Progenitor cell of endocrine pancreas (in vitro differentiated cells): ENCODE measurements at regions not wholly inside any gene's neighbourhood (a gene's known extent, or its start where the extent isn't known, plus 50 kb on each side); places are given as distances from the start of the nearest gene placed in this dataset.

Source experiments
- DNase-seq: peaks from one replicate; pipeline ENCODE4 v3.0.0; 2021; ENCODE audit warnings: low spot score; ENCODE audit not compliant: unreplicated experiment
- H3K27ac Mint-ChIP-seq: 2 replicates; pipeline ENCODE4 v1.8.0; 2021; ENCODE audit warnings: mild to moderate bottlenecking, moderate library complexity, mixed read lengths
- H3K27me3 Mint-ChIP-seq: 2 replicates; pipeline ENCODE4 v1.8.0; 2021; ENCODE audit warnings: mixed read lengths
- H3K36me3 Mint-ChIP-seq: 2 replicates; pipeline ENCODE4 v1.8.0; 2022; ENCODE audit warnings: mixed read lengths; ENCODE audit not compliant: insufficient read depth
- H3K4me1 Mint-ChIP-seq: 2 replicates; pipeline ENCODE4 v1.8.0; 2021; ENCODE audit warnings: low read depth, mixed read lengths
- H3K4me3 Mint-ChIP-seq: 2 replicates; pipeline ENCODE4 v1.8.0; 2021; ENCODE audit warnings: low read depth, mild to moderate bottlenecking, moderate library complexity, mixed read lengths
- H3K9me3 Mint-ChIP-seq: 2 replicates; pipeline ENCODE4 v1.8.0; 2021; ENCODE audit warnings: low read depth, mixed read lengths
- CTCF ChIP-seq: fragments of 200-600 bp; sonication (generic); IDR thresholded peaks from one replicate; pipeline ENCODE4 v1.5.0; 2021; ENCODE audit warnings: antibody characterized with exemption, mild to moderate bottlenecking; ENCODE audit not compliant: unreplicated experiment

DNA sequence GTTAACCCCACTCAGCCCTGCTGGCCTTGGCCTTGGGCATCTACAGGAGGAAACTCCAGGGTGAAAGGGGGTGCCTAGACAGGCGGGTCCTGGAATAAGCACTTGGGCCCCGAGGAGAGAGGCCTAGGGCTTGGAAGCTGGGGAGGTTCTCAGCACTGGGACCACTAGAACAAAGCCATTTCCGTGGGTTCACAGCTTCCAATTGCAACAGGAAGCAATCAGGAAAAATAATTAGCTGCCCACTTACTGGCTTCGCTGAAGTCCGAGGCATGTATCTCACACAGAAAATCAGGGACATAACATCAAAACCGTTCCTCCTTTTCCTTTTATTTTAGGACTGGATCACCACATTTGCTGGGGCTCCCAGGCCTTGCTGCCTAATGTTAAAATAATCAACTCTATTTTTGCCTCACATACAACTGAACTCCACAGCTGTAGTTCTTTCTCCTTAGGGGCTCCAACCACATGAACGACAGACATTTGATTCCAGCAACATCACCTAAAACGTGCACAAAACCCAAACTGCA is 161.1 kb upstream of the GRK3 start:
- no peak for DNase-seq
- TF ChIP-seq CTCF: no peak
- Mint-ChIP-seq H3K36me3 (no peaks in the 10 kb centered on the region), H3K27me3 (peaks cover 3% of the 10 kb centered on the region), H3K4me3 (peak overlapping the region; percentile 80), H3K4me1 (peaks cover 17% of the 10 kb centered on the region), H3K9me3 (no peaks in the 10 kb centered on the region), H3K27ac (peak overlapping the region; percentile 91)

DNA sequence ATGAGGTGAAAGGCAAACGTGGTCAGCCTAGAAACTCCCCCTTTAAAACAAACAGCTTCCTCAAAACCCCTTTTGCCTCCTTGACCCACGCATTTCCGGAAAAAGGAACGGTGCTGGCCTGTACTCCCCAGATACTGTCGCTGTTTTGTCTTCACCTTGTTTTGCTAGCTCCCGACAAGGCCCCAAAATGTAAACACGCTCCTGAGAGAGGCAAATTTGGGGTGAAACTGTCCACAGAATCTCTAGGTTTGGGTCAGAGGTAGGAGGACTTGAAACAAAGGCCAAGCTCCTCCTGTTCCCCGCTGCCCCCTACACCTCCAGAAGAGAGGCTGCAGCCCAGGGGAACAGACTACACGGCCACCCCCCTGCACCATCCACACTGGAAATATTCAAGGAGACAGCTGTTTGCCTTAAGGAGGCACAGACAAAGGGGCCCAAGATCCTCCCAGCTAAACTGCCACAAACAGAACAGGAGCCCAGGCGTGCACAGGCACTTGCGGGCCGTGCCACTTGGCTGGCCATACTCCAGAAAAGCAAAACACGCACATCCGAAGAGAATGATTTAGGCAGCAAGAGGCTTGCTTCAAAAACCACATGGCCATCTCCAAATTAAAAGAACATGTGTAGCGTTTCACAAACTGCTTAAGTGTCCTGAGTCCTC is 160.5 kb upstream of the GRK3 start:
- Mint-ChIP-seq H3K4me1 (peaks cover 17% of the 10 kb centered on the region), H3K27ac (peak overlapping the region; percentile 91), H3K36me3 (no peaks in the 10 kb centered on the region), H3K4me3 (peak overlapping the region; percentile 80), H3K27me3 (peaks cover 3% of the 10 kb centered on the region), H3K9me3 (no peaks in the 10 kb centered on the region)
- TF ChIP-seq CTCF: no peak
- no peak for DNase-seq

DNA sequence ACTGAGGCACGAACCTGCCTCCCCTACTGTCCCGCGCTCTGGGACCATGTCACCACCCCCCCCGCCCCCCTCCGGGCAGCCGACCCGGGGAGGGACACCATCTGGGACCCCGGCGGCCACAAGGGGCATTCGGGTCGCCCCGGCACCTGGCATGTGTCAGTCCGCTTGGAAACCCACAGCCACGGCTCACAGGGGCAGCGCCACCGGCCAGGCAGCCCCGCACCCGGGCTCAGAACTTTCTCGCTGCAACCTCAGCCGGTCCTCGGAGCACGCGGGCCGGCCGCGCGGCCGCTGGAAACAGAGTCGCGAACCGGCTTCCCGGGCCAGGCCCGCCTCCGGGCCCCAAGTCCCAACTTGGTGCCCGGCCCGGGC is 159.9 kb upstream of the GRK3 start:
- Mint-ChIP-seq H3K27me3 (peaks cover 3% of the 10 kb centered on the region), H3K4me3 (peak overlapping the region; percentile 80), H3K4me1 (peaks cover 17% of the 10 kb centered on the region), H3K27ac (no peak overlapping the region), H3K36me3 (no peaks in the 10 kb centered on the region), H3K9me3 (no peaks in the 10 kb centered on the region)
- DNase-seq: no peak
- no peak for TF ChIP-seq CTCF

DNA sequence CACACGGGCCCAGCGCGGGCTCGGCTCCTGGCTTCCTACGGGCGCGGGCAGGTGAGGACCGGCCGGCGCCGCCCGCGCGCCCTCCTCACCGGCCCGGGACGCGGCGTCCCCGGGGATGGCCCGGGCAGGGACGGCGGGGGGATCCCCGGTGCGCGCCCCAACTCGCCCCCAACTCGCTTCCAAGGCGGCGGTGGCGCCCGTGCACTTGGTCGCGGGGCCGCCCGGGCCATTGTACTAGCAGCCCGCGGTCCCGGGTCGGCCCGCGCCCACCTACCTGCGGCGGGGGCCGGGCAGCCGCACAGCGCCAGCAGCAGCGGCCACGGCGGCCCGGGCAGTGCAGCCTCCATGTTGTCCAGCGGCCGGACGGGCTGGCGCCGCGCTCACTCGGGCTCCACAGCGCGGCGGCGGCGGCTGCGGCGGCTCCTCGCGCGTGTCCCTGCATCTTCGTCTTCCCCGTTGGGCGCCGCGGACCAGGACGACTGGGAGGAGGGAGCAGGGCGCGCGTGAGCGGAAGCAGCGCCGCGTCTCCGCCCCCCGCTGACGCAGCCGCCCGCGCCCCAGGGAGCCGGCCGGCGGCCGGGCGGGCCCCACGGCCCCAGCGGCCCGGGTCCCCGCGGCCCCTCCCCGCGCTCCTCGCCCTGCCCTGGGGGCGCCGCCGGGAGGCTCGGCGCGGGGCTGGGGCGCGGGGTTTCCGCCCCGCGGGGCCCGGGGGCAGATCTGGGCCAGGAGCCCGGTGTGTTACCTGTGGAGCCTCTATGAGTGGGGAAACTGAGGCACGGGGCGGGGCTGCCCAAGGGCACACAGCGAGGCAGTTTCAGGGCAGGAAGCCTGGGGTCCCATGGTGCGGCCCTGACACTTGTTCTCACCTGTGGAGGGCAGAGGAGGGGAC is 159.3 kb upstream of the GRK3 start:
- Mint-ChIP-seq H3K27me3 (peaks cover 3% of the 10 kb centered on the region), H3K4me1 (peaks cover 17% of the 10 kb centered on the region), H3K9me3 (no peaks in the 10 kb centered on the region), H3K4me3 (peak overlapping the region; percentile 75), H3K36me3 (no peaks in the 10 kb centered on the region), H3K27ac (peak overlapping the region; percentile 49)
- peak; percentile 48 for DNase-seq
- TF ChIP-seq CTCF: no peak

DNA sequence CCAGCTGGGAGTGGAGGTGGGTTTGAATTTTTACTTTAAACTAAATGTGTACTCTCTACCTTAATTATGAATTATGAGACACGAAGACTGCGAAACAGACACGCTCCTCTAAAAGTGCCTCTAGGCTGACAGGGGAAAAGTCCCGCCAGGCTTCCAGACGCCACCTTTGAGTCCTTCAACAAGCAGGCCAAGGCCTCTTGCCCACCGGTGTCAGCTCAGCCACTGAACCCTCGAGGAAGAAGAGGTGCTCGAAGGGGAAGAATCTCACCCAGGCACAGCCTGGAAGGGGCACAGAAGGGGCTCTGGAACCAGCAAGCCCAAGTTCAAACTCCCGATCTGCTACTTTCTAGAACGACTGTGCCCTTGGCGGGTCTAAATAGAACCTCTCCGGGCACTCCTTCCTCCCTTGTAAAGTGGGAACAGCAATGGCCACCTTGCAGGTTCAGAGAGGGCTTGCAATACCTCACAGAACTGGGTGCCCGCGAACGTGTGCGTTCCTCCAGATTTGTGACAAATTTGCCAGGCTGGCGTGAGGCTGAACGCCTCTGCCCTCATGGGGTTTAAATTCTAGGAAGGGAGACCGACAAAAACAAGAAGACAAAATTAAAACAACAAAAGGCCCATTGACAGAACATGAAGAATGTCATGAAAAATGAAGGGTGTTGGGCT is 158.5 kb upstream of the GRK3 start:
- H3K27me3 Mint-ChIP-seq: peaks cover 6% of the 10 kb centered on the region
- H3K27ac Mint-ChIP-seq: peak overlapping the region; percentile 73
- no peak for DNase-seq
- no peak for TF ChIP-seq CTCF
- no peaks in the 10 kb centered on the region for H3K36me3 Mint-ChIP-seq
- H3K4me3 Mint-ChIP-seq: peak overlapping the region; percentile 75
- peaks cover 17% of the 10 kb centered on the region for H3K4me1 Mint-ChIP-seq
- no peaks in the 10 kb centered on the region for H3K9me3 Mint-ChIP-seq
